ENCODE measurements at regions not wholly inside any gene's neighbourhood (a gene's known extent, or its start where the extent isn't known, plus 50 kb on each side); places are given as distances from the start of the nearest gene placed in this dataset.

DNA sequence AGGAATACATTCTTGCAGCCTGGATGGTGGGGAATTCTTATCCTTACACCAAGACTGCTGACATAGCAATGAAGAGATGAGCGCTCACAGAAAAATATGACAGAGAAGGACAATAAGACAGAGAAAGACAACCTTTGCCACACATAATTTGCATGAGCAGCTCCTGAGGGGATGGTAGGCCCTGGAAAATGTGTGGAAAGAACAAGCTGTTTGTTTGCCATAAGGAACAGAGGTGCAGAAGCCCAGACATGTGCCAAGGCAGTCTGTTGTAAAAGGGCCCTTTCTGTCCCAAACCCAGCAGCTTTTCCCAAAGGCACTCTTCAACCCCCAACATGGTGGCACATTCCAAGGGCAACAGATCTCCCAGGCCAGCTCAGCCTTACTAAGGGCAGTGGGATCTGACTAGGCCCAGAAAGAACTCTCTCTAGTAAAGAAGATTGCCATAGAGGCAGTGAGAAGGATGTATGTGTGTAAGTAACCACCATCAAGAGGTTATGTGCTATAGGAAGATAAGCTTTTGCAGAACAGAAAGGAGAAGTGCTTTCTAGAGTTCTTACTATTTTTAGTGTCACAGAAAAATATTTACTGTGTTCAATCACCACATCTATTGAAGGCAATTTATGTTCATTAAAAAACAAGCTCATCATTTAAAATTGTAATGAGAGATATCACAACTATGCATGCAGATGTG lies 287.0 kb upstream of the RASGEF1B start:
- Mint-ChIP-seq H3K27ac (no peak overlapping the region), H3K27me3 (ENCODE audit: insufficient read depth) (no peaks in the 10 kb centered on the region), H3K36me3 (ENCODE audit: low read depth) (no peaks in the 10 kb centered on the region), H3K9me3 (no peaks in the 10 kb centered on the region), H3K4me3 (no peak overlapping the region), H3K4me1 (no peaks in the 10 kb centered on the region)
- Histone ChIP-seq H3K9me3 (ENCODE audit: control insufficient read depth, low read length) (no peaks in the 10 kb centered on the region), H3K4me1 (ENCODE audit: control insufficient read depth, insufficient read depth, low read length) (no peaks in the 10 kb centered on the region), H3K9ac (ENCODE audit: extremely low read depth, low read length, poor library complexity, severe bottlenecking) (no peak overlapping the region), H3K4me3 (ENCODE audit: low read length) (no peak overlapping the region), H3K27me3 (ENCODE audit: control insufficient read depth, insufficient read depth, low read length, poor library complexity, severe bottlenecking) (no peaks in the 10 kb centered on the region), H3K27ac (ENCODE audit: low read depth, low read length) (no peak overlapping the region), H3K36me3 (ENCODE audit: control insufficient read depth, insufficient read depth, low read length) (no peaks in the 10 kb centered on the region)
- TF ChIP-seq, protein P1, sequence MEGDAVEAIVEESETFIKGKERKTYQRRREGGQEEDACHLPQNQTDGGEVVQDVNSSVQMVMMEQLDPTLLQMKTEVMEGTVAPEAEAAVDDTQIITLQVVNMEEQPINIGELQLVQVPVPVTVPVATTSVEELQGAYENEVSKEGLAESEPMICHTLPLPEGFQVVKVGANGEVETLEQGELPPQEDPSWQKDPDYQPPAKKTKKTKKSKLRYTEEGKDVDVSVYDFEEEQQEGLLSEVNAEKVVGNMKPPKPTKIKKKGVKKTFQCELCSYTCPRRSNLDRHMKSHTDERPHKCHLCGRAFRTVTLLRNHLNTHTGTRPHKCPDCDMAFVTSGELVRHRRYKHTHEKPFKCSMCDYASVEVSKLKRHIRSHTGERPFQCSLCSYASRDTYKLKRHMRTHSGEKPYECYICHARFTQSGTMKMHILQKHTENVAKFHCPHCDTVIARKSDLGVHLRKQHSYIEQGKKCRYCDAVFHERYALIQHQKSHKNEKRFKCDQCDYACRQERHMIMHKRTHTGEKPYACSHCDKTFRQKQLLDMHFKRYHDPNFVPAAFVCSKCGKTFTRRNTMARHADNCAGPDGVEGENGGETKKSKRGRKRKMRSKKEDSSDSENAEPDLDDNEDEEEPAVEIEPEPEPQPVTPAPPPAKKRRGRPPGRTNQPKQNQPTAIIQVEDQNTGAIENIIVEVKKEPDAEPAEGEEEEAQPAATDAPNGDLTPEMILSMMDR (conservative IDR thresholded peaks at IDR 0.05): no peak
- WGBS, 2 experiments (ENCODE audit: insufficient coverage in 1 of 2, insufficient read length in 1 of 2): 100% methylated on average over 1 of the region's 1 CpG; no CpG with 5 or more reads in 1 of the 2 experiments
- DNase-seq: no peak

DNA sequence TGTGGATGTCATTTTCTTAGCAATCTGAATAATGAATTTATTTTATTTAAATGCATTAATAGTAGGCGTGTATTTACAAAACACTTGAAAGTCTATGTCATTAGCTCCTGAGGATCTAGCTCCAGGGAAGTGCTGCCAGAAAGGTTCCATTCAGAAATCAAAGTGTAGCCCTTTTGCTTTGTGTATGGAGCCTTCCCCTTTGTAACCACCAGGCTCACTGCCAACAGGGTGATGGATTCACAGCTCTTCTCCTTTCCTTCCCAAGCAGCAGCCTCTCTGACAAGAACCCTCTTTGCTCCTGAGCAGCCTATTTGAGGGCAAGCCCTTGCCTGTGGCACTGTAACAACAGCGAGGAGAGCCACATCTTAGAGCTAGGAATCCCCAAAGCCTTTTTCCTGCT lies 286.0 kb upstream of the RASGEF1B start:
- no peaks in the 10 kb centered on the region for H3K9me3 Mint-ChIP-seq
- Histone ChIP-seq H3K4me3 (ENCODE audit: low read length) (no peak overlapping the region), H3K9me3 (ENCODE audit: control insufficient read depth, low read length) (no peaks in the 10 kb centered on the region), H3K36me3 (ENCODE audit: control insufficient read depth, insufficient read depth, low read length) (no peaks in the 10 kb centered on the region), H3K4me1 (ENCODE audit: control insufficient read depth, insufficient read depth, low read length) (no peaks in the 10 kb centered on the region), H3K27me3 (ENCODE audit: control insufficient read depth, insufficient read depth, low read length, poor library complexity, severe bottlenecking) (no peaks in the 10 kb centered on the region), H3K9ac (ENCODE audit: extremely low read depth, low read length, poor library complexity, severe bottlenecking) (no peak overlapping the region), H3K27ac (ENCODE audit: low read depth, low read length) (no peak overlapping the region)
- WGBS, 2 experiments (ENCODE audit: insufficient coverage in 1 of 2, insufficient read length in 1 of 2): 83 to 86% methylated on average over 1 to 2 of the region's 2 CpGs
- H3K4me3 Mint-ChIP-seq: no peak overlapping the region
- no peaks in the 10 kb centered on the region for H3K4me1 Mint-ChIP-seq
- H3K27me3 Mint-ChIP-seq (ENCODE audit: insufficient read depth): no peaks in the 10 kb centered on the region
- TF ChIP-seq, protein P1 (conservative IDR thresholded peaks at IDR 0.05): peak; percentile 41
- no peaks in the 10 kb centered on the region for H3K36me3 Mint-ChIP-seq (ENCODE audit: low read depth)
- peak; percentile 51 for DNase-seq
- no peak overlapping the region for H3K27ac Mint-ChIP-seq

DNA sequence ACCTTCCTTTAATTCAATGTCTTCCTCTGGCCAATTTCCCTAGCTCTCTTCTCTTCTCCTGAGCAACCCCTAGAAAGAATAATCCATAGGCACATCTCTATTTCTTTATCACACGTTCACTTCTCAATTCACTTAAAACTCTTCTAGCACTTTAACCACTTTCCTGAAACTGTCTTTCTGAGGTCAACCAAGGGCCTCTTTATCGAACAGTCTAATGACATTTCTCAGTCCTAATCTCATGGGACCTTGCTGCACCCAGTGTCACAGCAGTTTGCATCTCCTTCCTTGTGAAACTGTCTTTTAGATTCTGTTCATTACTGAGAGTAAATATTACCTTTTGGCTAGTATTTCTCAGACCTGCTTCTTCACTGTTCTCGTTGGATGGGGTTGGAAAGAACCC lies 285.3 kb upstream of the RASGEF1B start:
- Mint-ChIP-seq H3K27ac (no peak overlapping the region), H3K4me3 (no peak overlapping the region), H3K4me1 (no peaks in the 10 kb centered on the region), H3K36me3 (ENCODE audit: low read depth) (no peaks in the 10 kb centered on the region), H3K27me3 (ENCODE audit: insufficient read depth) (no peaks in the 10 kb centered on the region), H3K9me3 (no peaks in the 10 kb centered on the region)
- TF ChIP-seq, protein P1 (conservative IDR thresholded peaks at IDR 0.05): no peak
- H3K9me3 ChIP-seq (ENCODE audit: control insufficient read depth, low read length): no peaks in the 10 kb centered on the region
- H3K36me3 ChIP-seq (ENCODE audit: control insufficient read depth, insufficient read depth, low read length): no peaks in the 10 kb centered on the region
- no peaks in the 10 kb centered on the region for H3K27me3 ChIP-seq (ENCODE audit: control insufficient read depth, insufficient read depth, low read length, poor library complexity, severe bottlenecking)
- 91 to 95% methylated on average over 2 to 3 of the region's 3 CpGs for WGBS, 2 experiments (ENCODE audit: insufficient coverage in 1 of 2, insufficient read length in 1 of 2)
- no peak overlapping the region for H3K4me3 ChIP-seq (ENCODE audit: low read length)
- no peak overlapping the region for H3K27ac ChIP-seq (ENCODE audit: low read depth, low read length)
- no peaks in the 10 kb centered on the region for H3K4me1 ChIP-seq (ENCODE audit: control insufficient read depth, insufficient read depth, low read length)
- no peak for DNase-seq
- no peak overlapping the region for H3K9ac ChIP-seq (ENCODE audit: extremely low read depth, low read length, poor library complexity, severe bottlenecking)
